ENCODE measurements at regions not wholly inside any gene's neighbourhood (a gene's known extent, or its start where the extent isn't known, plus 50 kb on each side); places are given as distances from the start of the nearest gene placed in this dataset.

DNA sequence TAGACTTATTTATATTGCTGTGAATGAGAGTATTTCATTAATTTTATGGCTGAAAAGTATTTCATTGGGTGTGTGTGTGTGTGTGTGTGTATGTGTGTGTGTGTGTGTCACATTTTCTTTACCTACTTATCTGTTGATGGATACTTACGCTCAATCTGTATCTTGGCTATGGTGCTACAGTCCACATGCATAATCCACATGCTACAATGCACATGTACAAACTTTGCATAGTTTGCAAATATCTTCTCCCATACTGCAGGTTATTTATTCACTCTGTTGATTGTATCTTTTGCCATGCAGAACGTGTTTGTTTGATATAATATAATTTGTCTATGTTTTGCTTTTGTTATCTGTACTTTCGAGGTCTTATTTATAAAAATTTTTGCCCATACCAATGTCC, 167.8 kb downstream of the RAB28 start:
- DNase-seq (ENCODE audit: low spot score) = no peak

DNA sequence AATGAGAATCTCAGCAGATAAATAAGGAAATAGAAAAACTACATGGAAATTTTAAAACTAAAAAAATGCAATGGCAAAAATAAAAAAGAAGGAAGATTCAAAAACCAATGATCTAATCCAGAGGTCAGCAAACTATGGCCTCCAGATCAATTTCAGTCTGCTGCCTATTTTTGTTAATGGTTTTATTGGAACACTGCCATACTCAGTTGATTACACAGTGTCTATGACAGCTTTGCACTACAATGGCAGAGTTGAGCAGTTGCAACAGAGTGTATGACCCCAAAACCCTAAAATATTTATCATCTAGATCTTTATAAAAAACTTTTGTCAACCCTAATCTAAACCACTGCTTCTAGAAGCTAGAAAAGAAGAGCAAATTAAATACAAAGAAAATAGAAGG, 170.3 kb downstream of the RAB28 start:
- DNase-seq (ENCODE audit: low spot score) = no peak

DNA sequence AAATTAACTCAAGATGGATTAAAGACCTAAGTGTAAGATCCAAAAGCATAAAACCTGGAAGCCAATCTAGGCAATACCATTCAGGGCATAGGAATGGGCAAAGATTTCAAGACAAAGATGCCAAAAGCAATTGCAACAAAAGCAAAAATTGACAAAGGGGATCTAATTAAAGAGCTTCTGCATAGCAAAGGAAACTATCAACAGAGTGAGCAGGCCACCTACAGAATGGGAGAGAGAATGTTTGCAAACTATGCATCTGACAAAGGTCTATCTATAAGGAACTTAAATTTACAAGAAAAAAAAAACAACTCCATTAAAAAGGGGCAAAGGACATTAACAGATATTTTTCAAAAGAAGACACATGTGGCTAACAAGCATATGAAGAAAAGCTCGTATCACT, 171.9 kb downstream of the RAB28 start:
- DNase-seq (ENCODE audit: low spot score) = no peak

DNA sequence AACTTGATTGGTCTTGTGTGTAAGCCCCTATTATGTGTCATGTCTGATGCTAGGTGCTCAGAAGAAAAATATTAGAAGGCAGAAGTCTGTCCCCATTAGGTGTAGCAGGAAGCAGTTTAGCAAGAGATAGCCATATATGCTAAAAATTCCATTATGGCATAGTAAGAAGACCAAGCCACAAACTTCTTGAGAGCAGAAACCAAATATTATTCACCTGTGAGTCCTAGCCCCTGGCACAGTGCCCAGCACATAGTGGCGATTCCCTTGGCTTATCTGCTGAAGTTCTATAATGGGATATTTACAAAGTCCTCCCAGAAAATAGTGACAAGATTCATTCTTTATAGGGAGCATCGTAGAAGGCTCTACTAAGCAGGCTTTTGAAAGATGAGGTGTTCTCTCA, 174.4 kb downstream of the RAB28 start:
- DNase-seq (ENCODE audit: low spot score) = no peak

DNA sequence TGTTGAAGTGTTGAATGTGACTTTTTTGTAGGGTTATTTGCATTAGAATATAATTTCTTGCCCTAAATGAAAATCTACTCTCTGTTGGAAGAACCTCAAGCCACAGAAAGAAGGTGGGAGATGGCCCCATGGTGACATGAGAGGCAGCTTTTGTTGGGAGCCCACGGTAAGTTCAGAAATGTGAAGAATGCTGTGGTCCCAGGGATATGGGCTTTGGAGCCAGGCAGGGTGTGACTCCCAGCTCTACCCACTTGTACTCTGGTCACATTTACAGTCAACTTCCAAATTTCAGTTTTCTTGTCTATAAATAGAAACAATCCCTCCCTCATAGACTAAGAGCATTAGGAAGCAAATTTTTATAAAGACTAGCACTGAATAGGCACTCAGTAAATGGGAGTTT, 177.8 kb downstream of the RAB28 start:
- no peak for DNase-seq (ENCODE audit: low spot score)

DNA sequence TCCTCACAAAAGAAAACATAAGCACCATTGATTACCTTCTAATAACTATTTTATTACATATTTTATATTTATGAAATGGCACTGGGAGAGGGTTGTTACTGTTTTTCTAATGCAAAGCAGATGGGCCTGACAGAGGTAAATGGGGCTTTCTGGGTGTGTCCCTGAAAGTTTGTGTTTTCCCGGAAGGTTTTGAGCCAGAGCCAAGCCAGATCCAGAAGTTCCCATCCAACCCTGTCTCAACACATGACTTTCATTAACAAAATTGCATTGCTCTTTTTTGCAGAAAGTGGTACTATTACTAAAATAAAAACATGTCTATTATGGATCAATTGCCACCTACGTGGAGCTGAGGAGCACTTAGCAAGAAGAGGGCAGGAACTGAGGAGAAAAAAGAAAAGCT, 181.3 kb downstream of the RAB28 start:
- no peak for DNase-seq (ENCODE audit: low spot score)

DNA sequence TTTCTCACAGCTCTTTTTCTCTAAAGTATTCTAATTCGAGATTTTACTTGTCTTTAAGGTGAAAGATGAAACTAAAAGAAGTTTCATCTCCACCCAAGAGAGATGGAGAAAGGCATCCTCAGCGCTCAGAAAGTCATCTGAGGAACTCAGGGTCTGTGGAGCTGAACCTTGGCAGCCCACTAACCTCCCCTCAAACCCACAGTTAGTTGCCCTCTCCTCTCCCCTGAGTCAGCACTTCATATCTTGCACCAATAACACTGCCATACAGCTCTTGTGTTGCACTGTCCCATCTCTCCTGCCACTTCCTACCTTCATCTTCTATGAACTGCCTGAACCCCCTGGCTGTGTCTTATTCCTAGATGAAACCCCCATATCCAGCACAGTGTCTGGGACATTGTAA, 184.8 kb downstream of the RAB28 start:
- no peak for DNase-seq (ENCODE audit: low spot score)

DNA sequence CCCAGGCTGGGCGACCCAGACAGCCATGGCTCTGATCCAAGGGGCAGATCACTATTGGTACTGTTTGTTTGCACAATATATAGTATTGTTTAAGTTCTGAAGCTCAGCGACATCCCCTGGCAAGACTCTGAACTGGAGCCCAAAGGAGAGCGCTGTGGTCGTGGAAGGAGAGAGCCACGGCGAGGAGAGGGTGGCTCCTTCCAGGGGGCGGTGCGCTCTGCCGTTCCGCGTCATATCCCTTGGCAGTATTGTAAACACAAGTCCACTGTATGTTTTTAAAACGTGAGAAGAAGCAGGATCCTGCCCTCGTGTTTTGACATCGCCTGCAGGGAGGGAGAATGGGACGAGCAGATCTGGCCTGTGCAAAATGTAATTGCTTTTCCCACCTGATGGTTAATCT, 185.5 kb downstream of the RAB28 start:
- DNase-seq (ENCODE audit: low spot score) = no peak

DNA sequence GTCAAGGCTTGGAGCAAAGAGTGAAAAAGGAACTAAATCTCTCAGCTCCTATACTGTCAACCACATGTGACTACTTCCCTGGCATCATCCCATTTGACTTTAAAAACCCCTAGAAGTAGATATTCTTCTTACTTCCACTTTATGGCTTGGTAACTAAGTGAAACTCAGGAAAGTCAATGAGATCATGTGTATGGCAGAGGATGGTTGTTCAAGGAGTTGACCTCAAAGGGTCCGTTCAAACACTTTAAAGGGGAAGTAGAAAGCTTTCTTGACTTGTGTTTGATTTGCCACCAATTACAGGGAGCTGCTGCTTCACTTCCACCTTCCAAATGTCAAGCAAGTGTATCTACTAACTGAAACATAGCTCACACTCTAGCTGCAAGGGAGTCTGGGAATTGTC, 187.2 kb downstream of the RAB28 start:
- DNase-seq (ENCODE audit: low spot score) = no peak

DNA sequence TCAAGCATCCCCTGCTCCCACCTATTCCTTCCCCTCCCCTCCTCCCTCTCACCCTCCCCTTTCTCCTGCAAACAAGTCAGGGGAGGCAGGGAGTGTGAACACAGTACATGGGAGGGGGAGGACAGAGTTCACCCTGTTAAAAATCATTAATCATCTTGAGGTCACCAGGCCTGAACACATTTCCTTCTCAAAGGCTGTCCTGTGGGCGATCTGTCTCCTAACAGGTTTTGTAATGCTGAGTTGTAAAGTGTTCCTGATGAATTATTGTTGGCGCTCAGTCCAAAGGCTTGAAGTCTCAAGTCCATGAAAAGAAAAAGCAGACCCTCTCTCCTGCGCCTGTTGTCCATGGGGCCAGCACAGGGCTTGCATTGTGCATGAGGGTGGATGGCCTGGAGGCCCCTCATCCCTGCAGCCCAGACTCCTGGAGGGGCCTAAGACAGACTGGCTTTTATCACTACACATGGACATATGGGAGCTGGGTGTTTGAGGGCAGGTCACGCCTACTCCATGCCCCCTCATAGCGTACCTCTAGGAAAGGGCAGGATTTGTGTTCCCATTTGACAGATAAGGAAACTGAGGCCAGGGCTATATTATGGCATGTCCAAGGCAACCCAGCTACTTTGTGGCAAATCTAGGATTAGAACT, 189.1 kb downstream of the RAB28 start:
- no peak for DNase-seq (ENCODE audit: low spot score)

DNA sequence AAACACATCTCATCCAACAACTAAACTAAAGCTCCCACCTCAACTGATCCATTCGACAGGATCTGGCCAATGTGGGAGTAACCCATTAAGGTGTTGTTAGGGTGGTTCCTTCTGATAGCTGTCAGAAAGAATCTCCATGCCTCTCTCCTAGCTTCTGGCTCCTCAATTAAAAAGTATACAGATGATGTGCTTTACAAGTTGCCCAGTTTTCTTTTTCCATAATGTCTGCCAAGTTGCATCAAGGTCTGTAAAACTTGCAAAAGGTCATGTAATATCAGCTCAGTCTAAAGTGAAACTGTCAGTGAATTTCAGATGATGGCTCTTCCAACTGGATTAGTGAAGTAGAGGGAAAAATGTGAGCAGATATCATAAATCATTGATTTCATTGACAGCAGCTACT, 191.8 kb downstream of the RAB28 start:
- DNase-seq (ENCODE audit: low spot score) = no peak

DNA sequence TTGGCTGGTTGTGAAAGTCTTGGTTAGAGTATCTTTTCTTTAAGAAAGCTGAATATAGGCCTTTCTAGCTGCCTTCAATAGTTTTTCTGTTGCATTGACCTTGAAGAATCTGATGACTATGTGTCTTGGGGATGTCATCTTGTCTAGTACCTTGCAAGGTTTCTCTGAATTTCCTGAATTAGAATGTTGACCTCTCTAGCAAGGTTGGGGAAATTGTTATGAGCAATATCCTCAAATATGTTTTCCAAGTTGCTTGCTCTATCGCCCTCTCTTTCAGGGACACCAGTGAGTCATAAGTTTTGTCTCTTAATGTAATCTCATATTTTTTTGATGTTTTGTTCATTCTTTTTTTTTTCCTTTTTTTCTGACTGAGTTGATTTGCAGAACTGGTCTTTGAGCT, 194.7 kb downstream of the RAB28 start:
- DNase-seq (ENCODE audit: low spot score) = no peak

DNA sequence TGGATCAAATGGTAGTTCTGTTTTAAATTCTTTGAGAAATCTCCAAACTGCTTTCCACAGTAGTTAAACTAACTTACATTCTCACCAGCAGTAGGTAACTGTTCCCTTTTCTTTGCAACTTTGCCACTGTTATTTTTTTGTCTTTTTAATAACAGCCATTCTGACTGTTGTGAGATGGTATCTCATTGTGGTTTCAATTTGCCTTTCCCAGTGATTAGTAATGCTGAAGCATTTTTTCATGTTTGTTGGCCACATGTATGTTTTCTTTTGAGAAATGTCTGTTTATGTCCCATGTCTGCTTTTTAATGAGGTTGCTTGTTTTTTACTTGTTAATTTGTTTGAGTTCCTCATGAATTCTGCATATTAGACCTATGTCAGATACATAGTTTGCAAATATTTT, 198.8 kb downstream of the RAB28 start:
- no peak for DNase-seq (ENCODE audit: low spot score)

DNA sequence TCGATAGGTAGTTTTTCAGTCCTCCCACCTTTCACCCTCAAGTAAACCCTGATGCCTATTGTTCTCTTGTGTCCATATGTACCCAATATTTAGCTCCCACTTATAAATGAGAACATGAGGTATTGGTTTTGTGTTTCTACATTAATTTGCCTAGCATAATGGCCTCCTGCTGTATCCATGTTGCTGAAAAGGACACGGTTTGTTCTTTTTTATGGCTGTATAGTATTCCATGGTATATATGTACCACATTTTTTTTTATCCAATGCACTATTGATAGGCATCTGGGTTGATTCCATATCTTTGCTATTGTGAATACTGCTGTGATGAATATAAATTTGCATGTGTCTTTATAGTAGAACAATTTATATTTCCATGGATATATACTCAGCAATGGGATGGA, 199.2 kb downstream of the RAB28 start:
- DNase-seq (ENCODE audit: low spot score) = no peak

DNA sequence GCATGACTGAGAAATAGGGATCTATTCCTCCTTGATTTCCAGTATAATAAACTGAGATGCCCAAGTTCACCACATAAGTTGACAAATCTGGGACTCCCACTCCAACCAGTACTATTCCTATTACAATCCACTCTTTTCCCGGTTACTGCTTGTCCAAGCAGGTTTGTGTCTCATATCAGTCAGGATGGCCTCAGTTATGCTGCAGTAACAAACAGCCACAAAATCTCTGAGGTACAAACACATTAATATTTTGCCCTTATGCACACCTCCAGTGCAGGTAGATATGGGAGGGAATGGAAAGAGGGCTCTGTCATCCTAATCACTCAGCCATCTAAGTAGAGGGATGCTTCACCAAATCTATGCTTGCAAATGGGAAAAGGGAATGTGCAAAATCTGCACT, 207.8 kb downstream of the RAB28 start:
- DNase-seq (ENCODE audit: low spot score) = no peak

DNA sequence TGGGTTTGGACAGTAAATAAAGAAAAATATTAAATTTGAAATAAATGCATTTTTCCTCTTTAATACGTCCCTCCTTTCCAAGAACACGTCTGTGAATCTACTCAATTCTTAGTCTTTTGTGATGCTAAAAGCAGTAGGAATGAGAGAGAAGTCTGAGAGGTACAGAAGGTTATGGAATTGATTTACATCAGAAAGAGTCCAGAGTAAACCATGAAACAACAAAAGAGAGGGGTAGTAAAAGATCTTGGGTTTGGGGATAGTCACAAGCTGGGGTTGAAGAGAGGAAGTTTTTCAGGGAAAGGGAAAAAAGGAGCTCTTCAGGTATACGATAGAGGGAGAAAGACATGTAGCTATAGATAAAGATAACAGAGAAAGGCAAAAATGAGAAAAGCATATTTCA, 215.4 kb downstream of the RAB28 start:
- DNase-seq (ENCODE audit: low spot score) = no peak

DNA sequence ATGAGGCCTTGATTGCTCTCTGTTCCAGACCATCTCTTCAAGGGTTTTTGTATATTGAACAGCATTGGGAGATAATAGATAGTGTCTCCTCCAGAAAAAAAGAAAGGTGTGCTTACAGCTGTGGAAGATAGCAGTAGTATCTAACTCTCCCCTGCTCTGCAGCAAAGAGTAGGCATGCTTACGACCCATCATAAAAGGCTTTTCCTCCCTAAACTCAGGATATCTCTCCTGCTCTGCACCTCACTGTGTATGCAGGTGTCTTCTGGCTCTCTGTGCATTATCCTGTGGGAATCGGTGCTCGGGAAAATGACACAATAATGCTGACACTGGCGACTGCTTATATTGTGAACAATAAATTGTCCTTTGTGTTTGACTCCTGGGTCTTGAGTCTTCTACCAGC, 216.0 kb downstream of the RAB28 start:
- no peak for DNase-seq (ENCODE audit: low spot score)

DNA sequence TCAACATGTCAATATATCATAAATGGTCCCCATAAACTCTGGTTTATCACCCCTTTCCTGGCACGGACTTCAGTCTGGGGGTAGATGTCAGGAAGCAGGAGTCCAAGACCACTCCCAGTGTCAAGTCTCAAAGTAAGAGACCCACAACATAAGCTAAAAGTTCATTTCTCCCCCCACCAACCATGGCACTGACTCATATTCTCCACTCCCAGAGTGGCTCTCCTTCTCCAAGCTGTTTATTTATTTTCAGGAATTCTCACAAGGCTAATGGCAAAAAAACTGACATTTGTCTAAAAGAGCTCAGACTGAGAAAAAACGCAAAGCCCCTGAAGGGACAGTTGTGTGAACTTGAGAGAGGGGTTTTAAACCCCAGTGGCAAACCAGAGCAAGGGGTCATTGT, 217.0 kb downstream of the RAB28 start:
- no peak for DNase-seq (ENCODE audit: low spot score)

DNA sequence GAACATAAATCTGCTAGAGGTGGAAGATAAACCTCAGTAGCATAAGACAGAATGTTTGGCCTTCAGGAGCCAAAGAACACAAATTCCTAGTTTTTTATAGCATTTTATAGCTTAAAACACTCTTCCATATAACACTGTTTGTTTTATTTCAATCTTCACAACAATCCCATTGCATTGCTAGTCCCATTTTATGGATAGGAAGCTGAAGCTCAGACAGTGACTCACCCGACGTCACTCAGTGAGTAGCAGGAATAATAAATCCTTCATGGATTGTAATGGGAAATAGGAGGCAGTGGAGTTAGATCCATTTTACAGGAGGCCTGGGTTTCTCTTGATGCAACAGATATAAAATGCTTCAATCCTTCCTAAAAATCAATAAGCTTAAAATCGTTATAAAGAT, 217.5 kb downstream of the RAB28 start:
- DNase-seq (ENCODE audit: low spot score) = no peak

DNA sequence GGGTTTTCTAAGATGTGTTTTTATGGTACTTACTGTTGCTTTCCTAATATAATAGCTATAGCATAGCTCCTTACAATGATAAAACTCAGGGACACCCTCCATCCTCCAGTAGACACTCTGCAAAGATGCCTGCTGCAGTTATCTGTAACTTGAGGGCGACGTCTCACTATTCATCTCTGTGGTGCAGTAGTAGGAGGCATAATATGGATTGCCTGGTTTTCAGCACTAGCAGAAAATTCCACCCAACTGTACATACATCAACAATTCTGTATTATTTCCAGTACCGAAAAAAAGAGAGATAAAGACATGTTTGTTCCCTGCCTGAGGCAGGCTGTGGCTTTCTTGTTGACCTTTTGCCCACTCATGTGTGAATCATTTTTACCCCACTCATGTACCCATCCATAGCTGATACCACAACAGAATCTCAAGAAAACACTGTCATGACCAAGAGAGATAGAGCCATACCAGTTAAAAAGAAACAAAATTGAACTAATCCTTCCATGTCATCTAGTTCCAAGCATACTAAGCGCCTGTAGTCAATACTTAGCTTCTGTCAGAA, 220.1 kb downstream of the RAB28 start:
- no peak for DNase-seq (ENCODE audit: low spot score)

DNA sequence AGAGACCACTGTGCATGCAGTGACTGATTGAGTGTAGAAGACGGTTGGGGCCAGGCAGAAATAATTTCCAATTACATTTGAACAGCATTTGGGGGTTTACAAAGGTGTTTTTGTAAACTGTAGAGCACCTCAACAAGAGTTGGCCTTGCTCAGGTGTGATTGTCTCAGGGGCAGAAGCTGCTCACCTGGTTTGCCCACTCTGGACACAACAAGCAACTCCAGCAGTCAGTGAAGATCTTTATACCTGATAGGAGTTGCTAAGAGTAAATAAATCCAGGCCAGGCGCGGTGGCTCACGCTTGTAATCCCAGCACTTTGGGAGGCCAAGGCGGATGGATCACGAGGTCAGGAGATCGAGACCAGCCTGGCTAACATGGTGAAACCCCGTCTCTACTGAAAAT, 221.3 kb downstream of the RAB28 start:
- DNase-seq (ENCODE audit: low spot score) = no peak

DNA sequence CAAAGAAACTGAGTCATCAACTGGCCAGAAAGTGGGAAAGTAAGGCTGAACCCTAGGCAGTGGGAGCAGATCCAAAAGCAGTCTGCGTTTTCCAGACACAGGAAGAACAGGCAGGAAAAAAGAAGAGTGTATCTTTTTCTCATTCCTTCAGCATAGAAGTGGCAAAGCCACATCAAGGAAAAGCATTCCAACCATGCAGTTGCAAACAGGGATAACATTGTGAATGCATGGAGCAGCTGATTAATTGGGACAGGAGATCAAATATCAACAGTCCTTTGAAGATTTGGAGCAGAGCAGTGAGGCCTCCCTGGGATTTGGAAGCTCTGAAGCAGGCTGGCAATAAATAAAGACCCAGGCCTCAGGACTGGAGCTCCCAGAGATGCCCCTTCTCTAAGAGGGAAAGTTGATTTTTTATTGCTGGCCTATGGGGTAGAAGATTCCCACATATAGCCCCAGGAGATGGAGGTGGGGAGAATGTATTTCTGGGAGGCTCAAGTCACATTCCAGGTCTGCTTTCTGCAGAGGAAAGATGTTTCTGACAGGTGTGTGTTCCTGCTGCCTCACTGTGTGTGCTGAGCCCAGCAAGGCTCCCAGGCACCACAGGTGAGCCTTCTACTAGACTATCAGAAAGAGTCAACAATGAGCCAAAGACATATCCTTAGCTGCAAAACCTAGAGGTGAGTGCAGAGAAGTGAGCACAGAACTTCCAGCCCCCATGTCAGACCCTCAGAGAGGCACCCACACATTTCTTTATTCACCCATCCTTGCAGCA, 222.5 kb downstream of the RAB28 start:
- no peak for DNase-seq (ENCODE audit: low spot score)

DNA sequence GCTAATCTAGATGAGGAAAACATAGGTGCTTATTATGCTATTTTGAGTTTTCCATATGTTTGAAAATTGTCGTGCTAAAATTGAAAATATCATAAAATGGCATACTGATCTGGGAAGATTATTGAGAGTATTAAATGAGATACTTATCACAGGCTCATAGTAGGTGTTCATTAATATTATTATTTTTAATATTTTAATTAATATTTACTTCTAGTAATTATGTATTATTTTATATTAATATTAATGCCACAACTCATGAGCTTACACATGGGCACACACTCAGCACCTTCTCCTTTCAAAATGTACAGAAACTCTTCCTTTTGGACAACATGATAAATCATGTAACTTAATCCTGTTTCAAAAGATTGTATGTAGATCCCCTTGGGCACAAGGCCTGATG, 223.6 kb downstream of the RAB28 start:
- no peak for DNase-seq (ENCODE audit: low spot score)

DNA sequence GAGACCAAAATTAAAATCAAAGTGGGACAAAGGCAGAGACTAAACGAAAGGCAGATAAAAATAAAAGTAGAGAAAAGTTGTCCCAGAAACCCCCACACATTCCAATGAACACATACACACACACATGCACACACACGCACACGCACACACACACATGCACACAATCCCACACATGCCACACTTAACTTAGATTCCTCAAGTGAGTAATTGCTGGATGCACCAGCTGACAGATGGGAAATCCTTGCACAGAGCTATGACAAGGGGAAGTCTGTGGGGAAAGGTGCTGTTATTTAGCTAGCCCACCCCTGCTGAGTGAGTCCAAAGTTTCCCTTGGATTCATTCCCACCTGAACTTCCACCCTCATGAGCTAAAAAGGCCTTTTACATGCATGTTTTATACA, 233.9 kb downstream of the RAB28 start:
- no peak for DNase-seq (ENCODE audit: low spot score)
